Central memory CD4-positive, alpha-beta T cell (primary cell): ENCODE measurements at regions not wholly inside any gene's neighbourhood (a gene's known extent, or its start where the extent isn't known, plus 50 kb on each side); places are given as distances from the start of the nearest gene placed in this dataset.
"Not testable (repeated sequence)": the region's sequence is repeated elsewhere in the genome, so short reads cannot be mapped to it uniquely, and the experiment has no call there.

Source experiments
- DNase-seq: peaks from one replicate; pipeline ENCODE4 v3.0.0; 2022

DNA sequence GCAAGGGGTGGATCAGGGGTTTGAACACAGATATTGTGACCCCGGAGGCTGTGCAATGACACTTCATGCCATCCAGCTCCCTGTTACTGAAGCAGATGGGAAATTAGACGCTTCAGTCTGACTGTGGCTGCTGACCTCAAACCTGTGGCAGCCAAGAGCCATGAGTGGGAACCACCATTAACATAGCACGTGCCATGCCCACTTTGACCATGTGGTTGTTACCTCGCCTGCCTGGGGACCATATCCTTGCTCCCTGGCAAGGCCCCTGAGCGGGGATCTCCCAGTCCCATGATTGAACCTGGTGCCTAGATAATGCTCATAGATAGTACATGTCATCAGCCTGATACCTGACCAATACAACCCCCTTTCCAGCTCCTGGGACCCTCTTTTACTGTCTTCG lies 68.9 kb downstream of the CYP26B1 start:
- DNase-seq: no peak

DNA sequence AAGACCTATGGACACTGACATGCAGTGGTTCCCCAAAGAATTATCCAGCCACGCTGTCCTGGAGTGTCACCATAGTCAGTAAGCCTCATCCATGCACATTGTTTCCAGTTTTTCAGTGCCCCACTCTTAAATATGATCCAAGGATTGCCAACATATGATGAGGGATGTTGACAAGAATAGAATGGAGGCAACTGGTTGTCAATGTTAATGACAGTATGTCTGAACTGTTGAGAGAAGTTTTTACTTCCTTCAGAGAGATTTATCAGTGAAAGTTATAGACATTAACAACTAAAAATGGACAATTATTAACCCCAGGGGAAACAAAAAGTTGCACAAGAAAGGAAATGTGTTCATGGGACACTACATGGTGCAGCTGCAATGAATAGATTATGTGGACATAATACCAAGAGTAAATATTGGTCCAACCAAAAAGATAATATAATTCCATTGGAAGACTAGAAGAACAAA lies 69.9 kb downstream of the CYP26B1 start:
- no peak for DNase-seq

DNA sequence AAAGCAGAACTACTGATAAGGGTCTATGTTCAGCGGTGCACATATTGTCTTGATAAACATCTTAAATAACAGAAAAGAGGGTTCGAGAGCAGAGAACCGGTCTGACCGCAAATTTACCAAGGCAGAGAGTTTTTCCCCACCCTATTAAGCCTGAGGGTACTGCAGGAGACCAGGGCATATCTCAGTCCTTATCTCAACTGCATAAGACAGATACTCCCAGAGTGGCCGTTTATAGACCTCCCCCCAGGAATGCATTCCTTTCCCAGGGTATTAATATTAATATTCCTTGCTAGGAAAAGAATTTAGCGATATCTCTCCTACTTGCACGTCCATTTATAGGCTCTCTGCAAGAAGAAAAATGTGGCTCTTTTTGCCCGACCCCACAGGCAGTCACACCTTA lies 74.3 kb downstream of the CYP26B1 start:
- DNase-seq: not testable (repeated sequence)

DNA sequence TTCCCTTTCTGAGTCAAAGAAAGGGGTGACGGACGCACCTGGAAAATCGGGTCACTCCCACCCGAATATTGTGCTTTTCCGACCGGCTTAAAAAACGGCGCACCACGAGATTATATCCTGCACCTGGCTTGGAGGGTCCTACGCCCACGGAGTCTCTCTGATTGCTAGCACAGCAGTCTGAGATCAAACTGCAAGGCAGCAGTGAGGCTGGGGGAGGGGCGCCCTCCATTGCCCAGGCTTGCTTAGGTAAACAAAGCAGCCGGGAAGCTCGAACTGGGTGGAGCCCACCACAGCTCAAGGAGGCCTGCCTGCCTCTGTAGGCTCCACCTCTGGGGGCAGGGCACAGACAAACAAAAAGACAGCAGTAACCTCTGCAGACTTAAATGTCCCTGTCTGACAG lies 83.5 kb downstream of the CYP26B1 start:
- DNase-seq: not testable (repeated sequence)

DNA sequence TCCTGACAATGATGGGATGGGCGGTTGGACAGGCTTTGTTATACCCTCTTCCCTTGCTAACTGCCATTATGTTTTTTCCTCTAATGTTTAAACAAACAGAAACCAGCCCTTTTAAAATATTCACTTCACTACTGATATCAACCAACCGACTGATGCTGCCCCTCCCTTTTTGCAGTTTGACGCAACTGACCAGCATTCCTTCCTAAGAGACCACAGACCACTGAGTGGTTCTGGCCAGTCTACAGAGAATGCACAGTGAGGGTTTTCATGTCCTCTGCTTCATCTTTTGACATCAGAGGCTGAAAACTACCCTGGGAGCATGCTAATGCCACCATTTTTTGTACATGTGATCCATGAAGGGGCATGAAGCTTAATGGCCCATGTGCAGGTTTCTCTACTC lies 85.3 kb downstream of the CYP26B1 start:
- DNase-seq: no peak

DNA sequence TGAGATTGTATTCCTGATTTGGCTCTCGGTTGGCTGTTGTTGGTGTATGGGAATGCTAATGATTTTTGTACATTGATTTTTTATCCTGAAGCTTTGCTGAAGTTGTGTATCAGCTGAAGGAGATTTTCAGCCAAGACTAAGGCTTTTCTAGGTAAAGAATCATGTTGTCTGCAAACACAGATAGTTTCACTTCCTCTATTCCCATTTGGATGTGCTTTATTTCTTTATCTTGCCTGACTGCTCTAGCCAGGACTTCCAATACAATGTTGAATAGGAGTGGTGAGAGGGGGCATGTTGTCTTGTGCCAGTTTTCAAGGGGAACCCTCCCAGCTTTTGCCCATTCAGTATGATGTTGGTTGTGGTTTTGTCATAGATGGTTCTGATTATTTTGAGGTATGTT lies 90.4 kb downstream of the CYP26B1 start:
- no peak for DNase-seq

DNA sequence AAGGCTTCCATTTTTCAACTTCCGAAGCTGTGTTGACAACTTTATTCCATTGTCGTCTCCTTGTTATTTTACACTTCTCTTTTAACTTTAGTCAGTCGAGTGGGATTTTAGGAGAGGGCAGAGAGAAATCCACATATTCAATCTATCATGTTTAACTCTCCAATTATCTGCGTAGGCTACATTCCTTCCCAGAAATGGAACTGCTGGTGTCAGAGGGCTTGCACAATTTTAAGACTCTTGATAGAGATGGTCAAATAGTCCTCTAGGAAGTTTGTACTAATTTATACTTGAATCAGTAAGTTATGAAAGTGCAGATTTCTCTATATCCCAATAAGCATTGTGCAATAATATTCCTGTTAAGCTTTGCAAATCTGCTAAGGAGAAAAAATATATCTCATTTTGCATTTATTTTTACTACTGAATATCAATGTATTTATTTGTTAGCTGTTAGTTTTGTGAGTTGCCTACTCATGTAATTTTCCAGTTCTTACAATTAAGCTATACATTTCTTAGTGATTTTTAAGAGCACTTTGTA lies 95.6 kb downstream of the CYP26B1 start:
- no peak for DNase-seq

DNA sequence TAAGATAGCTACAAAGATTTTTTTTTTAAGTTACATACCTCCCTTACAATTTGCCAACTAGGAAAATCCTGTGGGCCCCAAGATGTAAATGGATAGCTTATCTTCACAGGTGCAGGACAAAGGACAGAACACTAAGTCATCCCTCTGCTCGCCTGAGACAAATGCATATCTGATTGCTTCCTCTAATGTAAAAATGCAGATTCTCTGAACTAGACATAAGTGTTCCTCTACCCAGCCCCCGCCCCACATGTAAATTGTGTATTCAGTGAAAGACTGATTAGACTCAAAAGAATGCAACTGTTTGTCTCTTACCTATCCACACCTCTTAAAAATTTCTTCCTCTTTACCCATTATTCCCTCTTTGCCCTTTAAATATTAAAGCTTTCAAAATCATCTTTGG lies 96.5 kb downstream of the CYP26B1 start:
- no peak for DNase-seq

DNA sequence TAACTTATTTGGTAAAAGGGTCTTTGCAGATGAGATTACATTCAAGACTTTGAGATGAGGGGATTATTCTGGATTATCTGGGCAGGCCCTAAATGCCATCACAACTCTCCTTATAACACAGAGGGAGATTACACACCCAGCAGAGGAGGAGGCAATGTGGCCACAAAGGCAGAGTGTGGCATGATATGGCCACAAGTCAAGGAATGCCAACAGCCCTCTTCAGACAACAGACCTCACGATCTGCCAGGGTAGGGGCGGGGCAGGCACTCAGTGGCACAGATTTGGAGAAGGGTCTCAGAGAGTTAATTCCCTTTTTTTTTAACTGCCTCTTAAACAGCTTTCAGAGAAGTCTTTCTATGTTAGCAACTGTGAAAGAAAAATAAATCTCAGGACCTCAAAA lies 96.9 kb downstream of the CYP26B1 start:
- DNase-seq: no peak

DNA sequence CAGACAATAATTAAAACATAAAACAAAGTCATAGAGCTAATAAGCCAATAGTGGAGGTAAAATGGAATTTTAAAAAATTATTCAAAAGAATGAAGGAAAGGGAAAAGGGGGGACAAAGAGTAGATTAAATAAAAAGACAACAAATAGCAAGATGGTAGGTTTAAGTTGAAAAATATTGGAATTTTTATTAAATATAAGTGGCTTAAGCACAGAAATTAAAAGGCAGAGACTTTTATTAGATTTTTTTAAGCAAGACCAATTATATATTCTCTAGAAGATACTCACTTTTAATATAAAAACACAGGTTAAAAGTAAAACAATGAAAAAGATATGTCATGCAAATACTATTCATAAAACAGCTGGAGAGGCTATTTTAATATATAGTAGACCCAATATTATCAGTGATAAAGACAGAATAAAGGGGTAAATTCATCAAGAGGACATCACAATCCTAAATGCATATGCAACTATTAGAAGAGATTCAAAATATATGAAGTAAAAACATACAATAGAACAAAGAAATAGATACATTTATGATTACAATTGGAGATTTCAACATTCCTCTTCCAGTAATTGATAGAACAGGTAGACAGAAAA lies 98.7 kb downstream of the CYP26B1 start:
- DNase-seq: no peak

DNA sequence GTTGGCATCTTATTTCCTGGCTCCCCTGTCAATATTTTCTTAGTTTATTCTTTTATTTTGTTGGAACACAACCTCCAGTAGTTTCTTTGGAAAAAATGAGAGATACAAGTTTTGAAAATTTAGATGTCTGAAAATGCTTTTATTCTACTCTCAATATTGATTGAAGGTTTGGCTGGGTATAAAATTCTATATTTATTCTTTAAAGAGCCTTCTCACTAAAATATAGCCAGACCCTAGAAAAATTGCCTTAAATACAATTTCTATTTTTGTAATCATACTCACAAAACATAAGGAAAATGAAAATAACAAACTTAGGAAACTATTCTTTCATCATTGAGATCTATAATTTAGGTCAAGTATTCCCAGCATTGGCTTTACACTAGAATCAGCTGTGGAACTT lies 103.7 kb downstream of the CYP26B1 start:
- DNase-seq: no peak

DNA sequence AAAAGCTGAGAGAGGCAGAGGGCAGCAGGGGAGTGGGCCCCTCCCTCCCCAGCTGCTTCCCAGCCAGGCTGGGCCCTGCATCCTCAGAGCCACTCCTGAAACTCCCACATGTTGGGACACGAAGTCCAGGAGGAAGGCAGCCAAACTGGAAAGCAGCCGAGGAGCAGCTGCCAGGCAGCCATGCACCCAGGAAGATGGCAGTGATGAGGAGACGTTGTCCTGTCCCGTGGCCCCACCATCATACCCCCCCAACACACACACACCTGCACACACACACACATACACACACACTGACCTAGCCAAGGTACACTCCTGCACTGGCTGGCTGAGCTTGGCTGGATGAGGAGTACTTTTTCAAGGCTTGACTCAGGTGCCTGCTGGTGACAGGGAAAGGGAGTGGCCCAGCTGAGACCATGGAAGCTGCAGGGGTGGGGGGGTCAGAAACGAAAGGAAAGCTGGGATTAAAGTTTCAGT lies 106.0 kb downstream of the CYP26B1 start:
- DNase-seq: no peak

DNA sequence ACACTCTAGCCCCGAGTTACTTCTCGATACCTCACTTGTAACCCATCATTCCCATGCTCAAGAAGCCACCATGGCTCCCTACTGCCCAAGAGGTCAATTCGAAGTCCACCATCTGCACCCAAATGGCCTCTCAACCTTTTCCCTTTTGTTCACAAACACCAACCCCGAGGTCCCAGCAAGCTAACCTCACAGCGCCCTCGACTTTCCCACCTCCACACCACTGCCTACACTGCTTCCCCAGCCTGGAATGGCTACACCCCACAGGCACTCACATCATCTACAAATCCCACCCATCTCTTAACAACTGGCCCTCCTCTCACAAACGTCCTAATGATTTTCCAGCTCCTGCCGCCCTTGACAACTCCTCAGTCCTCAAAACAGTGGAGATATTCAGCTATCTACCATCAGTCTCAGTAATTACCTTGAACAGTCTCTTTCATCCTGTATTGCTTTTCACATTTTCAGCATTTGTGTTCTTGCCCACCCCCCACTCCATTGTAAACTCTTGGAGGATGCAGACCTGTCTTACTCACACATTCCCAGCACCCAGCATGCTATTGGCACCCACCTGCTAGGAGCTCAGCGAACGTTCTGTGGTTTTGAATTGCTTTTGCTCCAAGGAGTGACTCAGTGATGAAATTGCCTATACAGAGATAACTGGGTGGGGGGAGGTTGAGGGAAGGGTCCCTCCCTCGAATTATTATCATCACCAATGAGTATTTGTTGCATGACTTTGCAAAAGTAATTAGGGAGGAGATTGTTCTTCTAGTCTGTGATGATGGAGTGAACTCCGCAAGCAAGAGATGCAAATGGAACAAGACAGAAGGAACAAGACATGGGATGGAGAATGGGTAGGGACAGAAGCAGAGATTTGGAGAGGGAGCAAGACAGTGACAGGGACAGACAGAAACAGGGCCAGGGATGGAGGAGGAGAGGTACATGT lies 106.8 kb downstream of the CYP26B1 start:
- DNase-seq: no peak

DNA sequence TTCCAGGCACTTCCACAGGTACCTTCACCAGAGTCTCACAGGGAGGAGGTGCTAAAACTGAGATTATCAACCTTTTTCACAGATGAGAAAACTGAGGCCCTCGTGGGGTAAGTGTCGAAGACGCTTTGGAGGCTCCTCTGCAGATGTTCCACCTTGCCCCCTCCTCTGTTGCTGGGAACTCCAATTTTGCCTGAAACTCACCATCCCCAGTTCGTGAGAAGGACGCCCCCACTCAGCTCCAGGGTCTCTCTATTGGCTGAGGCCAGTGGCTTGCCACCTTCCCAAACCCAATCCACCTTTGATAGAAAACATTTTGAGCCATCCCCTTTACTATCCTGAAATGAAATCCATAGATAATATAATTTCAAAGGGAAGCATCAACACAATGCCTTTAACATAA lies 109.1 kb downstream of the CYP26B1 start:
- no peak for DNase-seq

DNA sequence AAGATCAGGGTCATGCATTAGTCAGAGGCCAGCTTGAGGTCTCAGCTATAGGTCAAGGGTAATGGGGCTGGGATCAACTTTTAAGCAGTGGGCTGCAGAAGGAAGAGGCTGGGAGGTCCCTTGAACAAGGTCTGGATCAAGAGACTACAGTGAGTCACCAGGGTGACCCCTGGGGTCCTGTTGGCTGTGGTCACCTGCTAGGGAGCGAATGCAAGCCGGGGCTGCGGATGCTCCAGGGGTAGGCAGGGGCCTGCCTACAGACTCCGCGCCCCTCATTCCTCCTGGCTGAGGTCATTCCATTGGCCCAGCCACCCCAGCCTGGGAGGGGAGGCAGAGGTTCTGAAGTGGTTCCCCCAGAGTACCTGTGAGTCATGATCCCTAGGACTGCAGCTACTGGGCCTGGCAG lies 110.4 kb downstream of the CYP26B1 start:
- DNase-seq: no peak

DNA sequence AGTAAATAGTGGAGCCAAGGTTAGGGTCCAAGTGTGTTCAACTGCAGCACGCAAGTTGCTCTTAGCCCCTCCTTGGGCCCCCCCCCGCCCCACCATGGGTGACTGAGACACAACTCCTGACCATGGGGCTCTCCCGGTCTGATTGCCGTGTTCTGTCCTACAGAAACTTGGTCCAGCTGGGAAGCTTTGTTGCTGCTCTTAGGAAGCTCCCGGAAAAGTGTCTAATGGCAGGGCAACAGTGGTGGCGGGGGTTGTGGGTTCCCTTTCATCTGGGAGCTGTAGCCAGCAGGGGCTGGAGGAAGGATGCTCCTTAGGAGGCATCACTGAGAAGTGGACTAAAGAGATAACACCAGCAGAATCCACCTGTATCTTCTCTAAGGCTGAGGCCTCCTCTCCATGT lies 111.1 kb downstream of the CYP26B1 start:
- DNase-seq: no peak

DNA sequence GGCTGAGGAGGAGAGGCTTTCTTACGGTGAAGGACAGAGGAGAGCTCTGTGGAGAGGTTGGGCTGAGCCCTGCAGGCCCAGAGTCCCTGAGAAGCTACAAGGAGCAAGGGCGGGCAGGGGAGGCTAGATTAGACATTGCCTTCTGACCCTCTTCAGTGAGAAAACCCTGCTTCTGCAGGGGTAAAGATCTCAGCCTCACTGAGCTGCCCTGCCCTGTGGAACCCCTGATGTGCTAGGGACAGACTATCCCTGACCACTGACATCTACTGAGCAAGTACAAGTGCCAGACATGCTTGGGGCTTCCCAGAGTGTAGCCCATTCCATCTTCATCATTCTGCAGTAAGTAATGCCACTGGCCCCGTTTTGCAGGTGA lies 111.5 kb downstream of the CYP26B1 start:
- DNase-seq: no peak

DNA sequence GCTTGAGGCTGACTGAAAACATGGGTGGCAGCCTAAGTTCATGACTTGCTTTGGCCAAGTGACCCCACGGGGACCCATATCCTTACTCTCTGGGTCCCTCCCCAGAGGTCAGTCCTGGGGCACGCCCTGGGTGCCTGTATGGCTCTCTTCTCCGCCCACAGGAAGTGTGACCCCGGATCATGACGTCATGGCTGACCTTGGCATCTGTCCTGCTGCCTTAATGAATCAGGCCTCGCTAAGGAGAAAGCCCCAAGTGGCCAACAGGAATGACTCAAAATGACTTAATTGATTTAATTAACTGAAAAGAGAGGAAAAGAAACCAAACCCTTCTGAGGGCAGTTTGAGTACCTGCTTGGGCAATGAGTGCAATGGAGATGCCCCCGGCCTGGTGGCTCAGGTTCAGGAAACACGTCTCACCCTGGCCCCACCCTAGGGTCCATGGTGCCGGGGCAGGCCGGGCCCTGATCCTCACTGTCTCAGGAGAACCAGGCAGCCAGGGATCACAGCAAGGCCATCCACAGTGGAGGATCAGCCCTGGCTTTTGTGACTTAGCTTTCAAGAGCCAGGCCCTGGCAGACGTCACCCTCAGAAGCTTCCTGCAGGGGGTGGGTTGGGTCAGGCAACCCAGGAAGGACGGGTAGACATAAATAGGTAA lies 112.0 kb downstream of the CYP26B1 start:
- no peak for DNase-seq

DNA sequence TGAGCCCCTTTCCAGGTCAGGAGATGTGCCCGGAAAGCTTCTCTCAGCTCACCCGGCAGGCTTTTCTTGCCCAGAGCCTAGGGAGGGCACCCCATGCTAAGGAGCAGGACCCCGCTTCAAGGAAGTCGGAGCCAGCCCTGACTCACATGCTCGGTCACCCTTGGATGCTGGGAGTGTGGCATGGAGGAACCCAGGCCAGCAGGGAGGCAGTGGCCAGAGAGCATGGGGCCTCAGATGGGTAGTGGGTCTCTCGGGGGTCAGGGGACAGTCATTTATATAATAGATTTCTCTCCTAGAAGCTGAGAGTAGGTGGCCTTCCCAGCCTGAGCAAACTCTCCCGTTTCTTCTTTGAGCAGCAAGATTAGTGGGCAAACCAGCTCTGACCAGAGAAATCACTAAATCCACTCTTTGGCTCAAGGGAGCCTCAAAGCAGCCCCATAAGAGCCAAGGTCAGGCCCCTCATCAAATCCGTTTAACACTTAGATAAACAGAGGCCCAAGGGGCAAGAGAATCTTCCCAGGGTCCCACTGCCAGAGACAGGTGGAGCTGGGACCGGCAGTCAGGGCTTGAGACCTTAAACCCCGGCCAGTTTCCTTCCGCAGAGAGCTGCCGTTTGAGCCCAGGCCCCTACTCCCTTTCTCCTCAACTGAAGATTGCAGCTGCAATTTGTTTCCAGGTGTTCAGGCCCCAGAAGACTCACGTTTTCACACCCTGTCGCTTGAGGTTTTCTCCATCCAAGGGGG lies 113.1 kb downstream of the CYP26B1 start:
- no peak for DNase-seq

DNA sequence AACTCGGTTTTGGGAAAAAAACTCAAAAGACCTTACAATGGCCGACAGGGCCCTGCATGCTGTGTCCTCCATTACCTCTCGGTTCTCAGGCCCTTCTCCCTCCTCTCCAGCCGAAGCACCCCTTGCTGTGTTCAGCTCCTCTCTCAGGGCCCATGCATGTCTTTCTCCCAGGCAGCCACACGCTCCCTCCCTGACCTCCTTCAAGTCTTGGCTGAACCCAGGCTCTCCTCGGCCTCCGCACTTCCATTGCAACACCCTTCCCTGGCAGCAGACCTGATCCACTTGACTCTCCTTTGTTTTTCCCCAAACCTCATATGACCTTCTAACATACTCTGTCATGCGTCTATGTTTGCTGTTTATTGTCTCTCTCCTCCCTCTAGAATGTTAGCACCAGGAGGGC lies 114.0 kb downstream of the CYP26B1 start:
- no peak for DNase-seq

DNA sequence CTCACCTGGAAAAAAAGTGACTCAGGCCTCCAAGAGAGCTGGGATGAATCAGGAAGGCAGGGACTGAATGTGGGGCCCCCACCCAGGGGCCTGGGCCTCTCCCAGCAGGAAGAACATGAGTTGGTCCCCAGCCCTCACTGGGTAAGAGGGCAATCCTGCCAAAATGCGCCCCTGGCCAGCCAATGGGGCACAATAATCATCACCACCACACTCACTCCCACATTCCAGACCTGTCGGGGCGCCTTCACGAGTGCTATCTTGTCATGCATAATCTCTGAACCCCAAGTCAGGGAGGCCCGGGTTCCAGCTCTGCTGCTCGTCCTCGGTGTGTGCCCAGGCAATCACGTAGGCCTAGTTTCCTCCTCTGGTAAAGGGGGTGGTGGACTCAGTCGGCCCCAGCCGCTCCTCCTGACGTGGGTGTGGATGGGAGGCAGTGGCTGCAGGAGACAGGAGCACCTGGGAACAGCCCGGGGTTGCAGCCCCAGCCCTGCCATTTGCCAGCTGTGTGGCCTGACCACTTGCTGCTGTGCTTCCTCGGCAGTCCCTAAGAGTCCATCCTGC lies 115.1 kb downstream of the CYP26B1 start:
- DNase-seq: no peak

DNA sequence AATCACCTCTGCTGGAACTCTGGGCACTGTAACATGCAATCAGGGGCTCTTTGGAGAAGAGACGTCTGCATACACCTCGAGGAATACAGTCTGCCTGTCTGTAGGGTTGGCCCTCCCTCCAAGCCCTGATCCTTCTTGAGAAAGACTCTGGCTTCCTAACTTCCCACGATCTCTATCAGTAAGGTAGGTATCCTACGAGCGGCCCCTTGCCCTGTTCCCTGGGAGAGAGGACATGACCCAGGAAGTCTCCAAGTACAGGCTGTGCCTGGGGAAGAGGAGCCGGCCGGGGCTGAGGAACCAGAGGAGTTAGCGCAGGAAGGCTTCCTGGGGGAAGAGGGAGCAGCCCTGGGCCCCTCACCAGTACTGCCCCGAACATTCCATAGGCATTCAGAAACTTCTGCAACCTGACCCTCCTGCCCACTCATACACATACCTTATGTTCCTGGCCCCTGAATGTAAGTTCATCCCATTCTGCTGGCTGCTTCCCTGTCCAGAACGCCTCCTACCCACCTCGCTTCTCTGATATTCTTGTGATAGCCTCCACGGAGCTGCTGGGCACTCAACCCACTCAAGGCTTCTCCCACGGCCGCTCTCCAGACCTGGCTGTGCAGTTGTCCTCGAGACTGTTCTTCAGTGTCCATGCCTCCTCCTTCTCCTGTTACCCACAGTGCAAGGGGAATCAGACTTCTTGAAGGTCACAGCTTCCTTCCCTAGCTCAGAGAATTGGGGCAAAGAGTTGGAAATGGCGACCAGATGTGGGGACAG lies 116.1 kb downstream of the CYP26B1 start:
- DNase-seq: no peak
